ENCODE measurements at regions not wholly inside any gene's neighbourhood (a gene's known extent, or its start where the extent isn't known, plus 50 kb on each side); places are given as distances from the start of the nearest gene placed in this dataset.

GRCh38 chr14:65296402-65296801 is 116.1 kb upstream of the FUT8 start:
- TF ChIP-seq, protein P1, sequence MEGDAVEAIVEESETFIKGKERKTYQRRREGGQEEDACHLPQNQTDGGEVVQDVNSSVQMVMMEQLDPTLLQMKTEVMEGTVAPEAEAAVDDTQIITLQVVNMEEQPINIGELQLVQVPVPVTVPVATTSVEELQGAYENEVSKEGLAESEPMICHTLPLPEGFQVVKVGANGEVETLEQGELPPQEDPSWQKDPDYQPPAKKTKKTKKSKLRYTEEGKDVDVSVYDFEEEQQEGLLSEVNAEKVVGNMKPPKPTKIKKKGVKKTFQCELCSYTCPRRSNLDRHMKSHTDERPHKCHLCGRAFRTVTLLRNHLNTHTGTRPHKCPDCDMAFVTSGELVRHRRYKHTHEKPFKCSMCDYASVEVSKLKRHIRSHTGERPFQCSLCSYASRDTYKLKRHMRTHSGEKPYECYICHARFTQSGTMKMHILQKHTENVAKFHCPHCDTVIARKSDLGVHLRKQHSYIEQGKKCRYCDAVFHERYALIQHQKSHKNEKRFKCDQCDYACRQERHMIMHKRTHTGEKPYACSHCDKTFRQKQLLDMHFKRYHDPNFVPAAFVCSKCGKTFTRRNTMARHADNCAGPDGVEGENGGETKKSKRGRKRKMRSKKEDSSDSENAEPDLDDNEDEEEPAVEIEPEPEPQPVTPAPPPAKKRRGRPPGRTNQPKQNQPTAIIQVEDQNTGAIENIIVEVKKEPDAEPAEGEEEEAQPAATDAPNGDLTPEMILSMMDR (IDR thresholded peaks at IDR 0.05) = no peak
- TF ChIP-seq POLR2AphosphoS5 (IDR thresholded peaks at IDR 0.05) (no peak), EP300 (IDR thresholded peaks at IDR 0.05) (no peak), POLR2A (IDR thresholded peaks at IDR 0.05) (no peak)
